T-cell (primary cell): ENCODE measurements at regions not wholly inside any gene's neighbourhood (a gene's known extent, or its start where the extent isn't known, plus 50 kb on each side); places are given as distances from the start of the nearest gene placed in this dataset.
A peak's percentile ranks its signal among the peaks of the same experiment; 100 is the strongest.

Experiments used
- ATAC-seq, 4 experiments: fragments of 200-7000 bp in 3 of 4; fragments of 150-1000 bp in 1 of 4; cut with Tn5 transposase; replicated peaks in 1 of 4; 1 replicate in 3 of 4; 2 replicates in 1 of 4; pipeline ENCODE4 v1.10.0; 2021; ENCODE audit warnings: moderate library complexity in 3 of 4, mild to moderate bottlenecking in 2 of 4, moderate number of reproducible peaks in 1 of 4
- CTCF ChIA-PET, 2 donors: fragments of 300-600 bp; sonication (Branson Sonifier 250); formaldehyde crosslinking; loops; one replicate each; lab custom pipeline; 2022; ENCODE audit warnings: antibody characterized with exemption in 2 of 2; lab: Charles Lee
- POLR2A ChIA-PET, 2 donors: fragments of 300-600 bp; sonication (Branson Sonifier 250); formaldehyde crosslinking; loops; one replicate each; lab custom pipeline; 2022; ENCODE audit warnings: antibody characterized with exemption in 2 of 2; lab: Charles Lee
- DNase-seq, 35 experiments: peaks; one replicate each; pipeline versions ENCODE4 v3.0.0 to v3.0.0-alpha.2; 2013 to 2023
- H3K27ac ChIP-seq: one replicate; pipeline ENCODE4 v1.5.1; 2013; ENCODE audit warnings: low read length
- H3K27me3 ChIP-seq, 2 experiments: replicated peaks in 1 of 2; 1 replicate in 1 of 2; 2 replicates in 1 of 2; pipeline versions ENCODE4 v1.6.1 to v1.7.0; 2013; ENCODE audit warnings: low read length in 1 of 2, mixed read lengths in 1 of 2; ENCODE audit not compliant: control insufficient read depth in 2 of 2, insufficient read depth in 2 of 2; ENCODE audit errors: extremely low read depth in 1 of 2
- H3K36me3 ChIP-seq, 2 donors: 1 replicate in 1 of 2; 2 replicates in 1 of 2; pipeline versions ENCODE4 v1.6.1 to v1.7.0; 2013; ENCODE audit warnings: low read length in 1 of 2; ENCODE audit not compliant: control insufficient read depth in 2 of 2, insufficient read depth in 1 of 2; ENCODE audit errors: extremely low read depth in 1 of 2
- H3K4me1 ChIP-seq, 2 experiments: 1 replicate in 1 of 2; 2 replicates in 1 of 2; pipeline versions ENCODE4 v1.6.1 to v1.7.0; 2013; ENCODE audit warnings: low read length in 2 of 2, mixed read lengths in 1 of 2; ENCODE audit not compliant: insufficient read depth in 2 of 2, control insufficient read depth in 1 of 2; ENCODE audit errors: extremely low read depth in 1 of 2
- H3K4me3 ChIP-seq, 2 donors: 1 replicate in 1 of 2; 2 replicates in 1 of 2; pipeline versions ENCODE4 v1.5.1 to v1.7.0; 2013; ENCODE audit warnings: mild to moderate bottlenecking in 2 of 2, low read length in 1 of 2, moderate library complexity in 1 of 2; ENCODE audit not compliant: control insufficient read depth in 1 of 2; ENCODE audit errors: extremely low read depth in 1 of 2
- H3K9me3 ChIP-seq: 2 replicates; pipeline ENCODE4 v1.7.0; 2013
- H3K27ac Mint-ChIP-seq, 2 donors: one replicate each; pipeline ENCODE4 v1.8.0; 2020 to 2021; ENCODE audit warnings: mild to moderate bottlenecking in 2 of 2, mixed read lengths in 2 of 2
- H3K27me3 Mint-ChIP-seq, 2 donors: one replicate each; pipeline ENCODE4 v1.8.0; 2021 to 2022; ENCODE audit warnings: mixed read lengths in 2 of 2
- H3K36me3 Mint-ChIP-seq: one replicate; pipeline ENCODE4 v1.8.0; 2021; ENCODE audit warnings: mixed read lengths
- H3K4me1 Mint-ChIP-seq, 3 donors: one replicate each; pipeline ENCODE4 v1.8.0; 2020 to 2022; ENCODE audit warnings: mixed read lengths in 3 of 3, mild to moderate bottlenecking in 1 of 3
- H3K4me3 Mint-ChIP-seq, 3 donors: one replicate each; pipeline ENCODE4 v1.8.0; 2020 to 2022; ENCODE audit warnings: mild to moderate bottlenecking in 3 of 3, mixed read lengths in 3 of 3, moderate library complexity in 3 of 3
- H3K9me3 Mint-ChIP-seq, 3 donors: one replicate each; pipeline ENCODE4 v1.8.0; 2020 to 2022; ENCODE audit warnings: mixed read lengths in 3 of 3
- WGBS: methylation state at CpG from one replicate; pipeline ENCODE4 v1.1.5; 2013; ENCODE audit warnings: missing lambda C conversion rate; ENCODE audit not compliant: insufficient coverage; 5-methylcytosine and 5-hydroxymethylcytosine counted together

DNA sequence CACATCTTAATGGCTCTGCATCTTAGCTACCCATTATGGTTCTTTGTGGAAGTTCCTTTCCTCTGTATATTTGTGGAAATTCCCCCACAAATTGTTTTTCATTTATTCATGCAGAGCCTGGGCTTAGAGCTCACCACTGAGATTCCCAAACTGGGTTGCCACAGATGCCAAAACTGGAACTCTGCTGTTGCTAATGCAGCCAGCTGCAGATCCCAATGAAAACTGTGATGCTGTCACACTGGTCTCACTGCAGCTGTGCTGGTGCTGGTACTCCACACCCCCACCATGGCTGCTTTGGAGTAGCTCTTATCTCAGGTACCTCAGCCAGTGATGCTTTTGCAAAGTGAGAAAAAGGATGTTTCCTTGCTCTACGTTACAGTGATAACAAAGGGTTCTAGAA lies 87.7 kb downstream of the DCK start:
- CTCF ChIA-PET: no interaction called here
- Mint-ChIP-seq H3K4me3 (no peak overlapping the region), H3K9me3 (no peaks in the 10 kb centered on the region), H3K27ac (no peak overlapping the region), H3K4me1 (no peaks in the 10 kb centered on the region), H3K36me3 (no peaks in the 10 kb centered on the region), H3K27me3 (no peaks in the 10 kb centered on the region)
- Histone ChIP-seq H3K4me1 (no peaks in the 10 kb centered on the region), H3K9me3 (no peaks in the 10 kb centered on the region), H3K27me3 (peaks cover 0 to 1% of the 10 kb centered on the region in 2 experiments), H3K36me3 (no peaks in the 10 kb centered on the region), H3K27ac (no peak overlapping the region), H3K4me3 (no peak overlapping the region)
- WGBS: 63% methylated on average over 1 of the region's 1 CpG
- no peak for DNase-seq
- ATAC-seq: no peak
- POLR2A ChIA-PET: interaction anchor here in 1 of 2 donors (0.6 kb wide), 1 partner anchor 443 kb away, joined by 5 read pairs; no protein-coding TSS in a partner anchor

GRCh38 chr4:71093745-71094144 lies 100.3 kb downstream of the DCK start:
- ChIA-PET CTCF (no interaction called here), POLR2A (no interaction called here)
- no peak for DNase-seq
- H3K9me3 Mint-ChIP-seq: peaks cover 0 to 5% (median 3%) of the 10 kb centered on the region in 3 donors
- H3K4me1 Mint-ChIP-seq: peaks cover 13% of the 10 kb centered on the region in 3 donors
- Histone ChIP-seq H3K9me3 (no peaks in the 10 kb centered on the region), H3K36me3 (no peaks in the 10 kb centered on the region), H3K4me3 (no peak overlapping the region), H3K27me3 (no peaks in the 10 kb centered on the region), H3K4me1 (peaks cover 6 to 9% of the 10 kb centered on the region in 2 experiments), H3K27ac (no peak overlapping the region)
- H3K4me3 Mint-ChIP-seq: no peak overlapping the region
- H3K27me3 Mint-ChIP-seq: peaks cover 5 to 6% of the 10 kb centered on the region in 2 donors
- no peak overlapping the region for H3K27ac Mint-ChIP-seq
- 60% methylated on average over 1 of the region's 1 CpG for WGBS
- ATAC-seq: no peak
- peaks cover 6% of the 10 kb centered on the region for H3K36me3 Mint-ChIP-seq

- H3K4me1 Mint-ChIP-seq: peaks cover 13% of the 10 kb centered on the region in 3 donors
- DNase-seq (no peak), ATAC-seq (no peak)
- ChIA-PET POLR2A (no interaction called here), CTCF (no interaction called here)
- H3K27ac Mint-ChIP-seq: no peak overlapping the region
- peaks cover 6% of the 10 kb centered on the region for H3K36me3 Mint-ChIP-seq
- H3K9me3 Mint-ChIP-seq: peaks cover 0 to 7% (median 3%) of the 10 kb centered on the region in 3 donors
- no peak overlapping the region for H3K4me3 Mint-ChIP-seq
- Histone ChIP-seq H3K9me3 (no peaks in the 10 kb centered on the region), H3K27me3 (no peaks in the 10 kb centered on the region), H3K36me3 (no peaks in the 10 kb centered on the region), H3K4me3 (no peak overlapping the region), H3K27ac (no peak overlapping the region), H3K4me1 (peaks cover 6 to 9% of the 10 kb centered on the region in 2 experiments)
- H3K27me3 Mint-ChIP-seq: peaks cover 4 to 6% of the 10 kb centered on the region in 2 donors
These were observed 100.8 kb downstream of the DCK start for GRCh38 chr4:71094201-71094600.

- H3K9me3 Mint-ChIP-seq: peaks cover 0 to 8% (median 3%) of the 10 kb centered on the region in 3 donors
- ChIA-PET CTCF (no interaction called here), POLR2A (interaction anchor here in 1 of 2 donors (0.5 kb wide), 1 partner anchor 940 kb away, joined by 3 read pairs; no protein-coding TSS in a partner anchor)
- peaks cover 11 to 13% of the 10 kb centered on the region in 2 donors for H3K27me3 Mint-ChIP-seq
- peak overlapping the region in 1 of 2 donors; percentile 70 for H3K27ac Mint-ChIP-seq
- Histone ChIP-seq H3K9me3 (no peaks in the 10 kb centered on the region), H3K4me1 (peaks cover 6 to 9% of the 10 kb centered on the region in 2 experiments), H3K4me3 (no peak overlapping the region), H3K27ac (no peak overlapping the region), H3K36me3 (no peaks in the 10 kb centered on the region), H3K27me3 (no peaks in the 10 kb centered on the region)
- peaks cover 13% of the 10 kb centered on the region in 3 donors for H3K4me1 Mint-ChIP-seq
- DNase-seq (no peak), ATAC-seq (no peak)
- H3K36me3 Mint-ChIP-seq: peaks cover 6% of the 10 kb centered on the region
- H3K4me3 Mint-ChIP-seq: peak overlapping the region in 1 of 3 donors; percentile 48
- no CpG with 5 or more reads among the region's 2 CpGs for WGBS
These were observed 101.7 kb downstream of the DCK start for GRCh38 chr4:71095141-71095540.

- Histone ChIP-seq H3K9me3 (no peaks in the 10 kb centered on the region), H3K27me3 (no peaks in the 10 kb centered on the region), H3K36me3 (no peaks in the 10 kb centered on the region), H3K4me3 (no peak overlapping the region), H3K4me1 (peaks cover 6 to 9% of the 10 kb centered on the region in 2 experiments), H3K27ac (no peak overlapping the region)
- Mint-ChIP-seq H3K27ac (peak overlapping the region; percentile 70 to 71), H3K9me3 (peaks cover 0 to 8% (median 3%) of the 10 kb centered on the region in 3 donors), H3K27me3 (peaks cover 11 to 13% of the 10 kb centered on the region in 2 donors), H3K4me3 (peak overlapping the region; percentile 48 to 54 (median 53)), H3K4me1 (peaks cover 13% of the 10 kb centered on the region in 3 donors), H3K36me3 (peaks cover 6% of the 10 kb centered on the region)
- ATAC-seq (peak in 3 of 4 experiments; percentile 20 to 60 (median 51)), DNase-seq (peak in 1 of 35 experiments; percentile 9)
- ChIA-PET CTCF (interaction anchor here in 1 of 2 donors (0.5 kb wide), 1 partner anchor 128 kb away, joined by 3 read pairs; no protein-coding TSS in a partner anchor), POLR2A (interaction anchor here in 1 of 2 donors (0.5 kb wide), 1 partner anchor 941 kb away, joined by 3 read pairs; no protein-coding TSS in a partner anchor)
- WGBS: no CpG with 5 or more reads among the region's 1 CpG
These were observed 102.1 kb downstream of the DCK start for GRCh38 chr4:71095545-71095944.

DNA sequence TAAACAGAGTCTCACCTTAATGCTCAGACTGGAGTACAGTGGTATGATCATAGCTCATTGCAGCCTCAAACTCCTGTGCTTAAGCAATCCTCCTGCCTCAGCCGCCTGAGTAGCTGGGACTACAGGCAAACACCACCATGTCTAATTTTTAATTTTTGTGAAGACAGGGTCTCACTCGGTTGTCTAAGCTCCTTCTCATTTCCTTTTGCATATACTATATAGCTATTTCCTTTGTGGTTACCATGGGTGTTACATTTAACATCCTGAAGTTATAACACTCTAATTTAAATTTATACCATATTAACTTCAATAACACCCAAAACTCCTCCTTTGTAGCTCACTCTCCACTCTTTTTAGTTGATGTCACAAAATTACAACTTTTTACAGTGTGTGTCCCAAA lies 114.3 kb downstream of the DCK start:
- Mint-ChIP-seq H3K27me3 (no peaks in the 10 kb centered on the region), H3K36me3 (no peaks in the 10 kb centered on the region), H3K9me3 (no peaks in the 10 kb centered on the region), H3K27ac (peak overlapping the region; percentile 90 to 95), H3K4me3 (peak overlapping the region; percentile 5 to 56 (median 56)), H3K4me1 (peaks cover 44 to 49% (median 45%) of the 10 kb centered on the region in 3 donors)
- H3K4me1 ChIP-seq: peaks cover 29 to 33% of the 10 kb centered on the region in 2 experiments
- H3K27ac ChIP-seq: peak overlapping the region; percentile 54
- no peaks in the 10 kb centered on the region for H3K27me3 ChIP-seq
- ATAC-seq: peak in 3 of 4 experiments; percentile 54 to 74 (median 69)
- no peaks in the 10 kb centered on the region for H3K36me3 ChIP-seq
- H3K9me3 ChIP-seq: no peaks in the 10 kb centered on the region
- peak in 3 of 35 experiments; percentile 3 to 47 (median 4) for DNase-seq
- ChIA-PET CTCF (interaction anchor here in 1 of 2 donors (0.6 kb wide), 1 partner anchor 98 kb away, joined by 3 read pairs; no protein-coding TSS in a partner anchor), POLR2A (interaction anchor here in 1 of 2 donors (0.7 kb wide), 1 partner anchor 1292 kb away, joined by 4 read pairs; no protein-coding TSS in a partner anchor)
- peak overlapping the region in 1 of 2 donors; percentile 3 for H3K4me3 ChIP-seq
- no CpG with 5 or more reads among the region's 2 CpGs for WGBS
